ENCODE measurements at regions not wholly inside any gene's neighbourhood (a gene's known extent, or its start where the extent isn't known, plus 50 kb on each side); places are given as distances from the start of the nearest gene placed in this dataset.

DNA sequence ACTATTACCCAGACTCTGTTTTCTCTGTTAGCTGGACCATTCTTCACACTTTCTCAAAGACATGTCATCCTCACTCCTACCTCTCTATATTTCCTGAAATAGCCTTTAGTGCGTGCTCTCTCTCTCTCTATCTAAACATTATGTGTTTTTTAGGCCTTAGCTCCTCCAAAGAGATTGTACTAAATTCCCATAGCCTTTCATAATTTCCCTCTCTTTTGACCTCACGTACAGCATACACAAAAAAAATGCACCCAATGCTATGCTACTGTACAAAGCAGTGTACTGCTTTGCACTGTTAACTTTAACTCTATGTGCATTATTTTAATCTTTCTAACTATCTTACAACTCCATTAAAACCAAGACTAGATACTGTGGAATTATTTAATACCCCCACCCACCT lies 288.4 kb downstream of the DAD1 start:
- TF ChIP-seq, protein P1, sequence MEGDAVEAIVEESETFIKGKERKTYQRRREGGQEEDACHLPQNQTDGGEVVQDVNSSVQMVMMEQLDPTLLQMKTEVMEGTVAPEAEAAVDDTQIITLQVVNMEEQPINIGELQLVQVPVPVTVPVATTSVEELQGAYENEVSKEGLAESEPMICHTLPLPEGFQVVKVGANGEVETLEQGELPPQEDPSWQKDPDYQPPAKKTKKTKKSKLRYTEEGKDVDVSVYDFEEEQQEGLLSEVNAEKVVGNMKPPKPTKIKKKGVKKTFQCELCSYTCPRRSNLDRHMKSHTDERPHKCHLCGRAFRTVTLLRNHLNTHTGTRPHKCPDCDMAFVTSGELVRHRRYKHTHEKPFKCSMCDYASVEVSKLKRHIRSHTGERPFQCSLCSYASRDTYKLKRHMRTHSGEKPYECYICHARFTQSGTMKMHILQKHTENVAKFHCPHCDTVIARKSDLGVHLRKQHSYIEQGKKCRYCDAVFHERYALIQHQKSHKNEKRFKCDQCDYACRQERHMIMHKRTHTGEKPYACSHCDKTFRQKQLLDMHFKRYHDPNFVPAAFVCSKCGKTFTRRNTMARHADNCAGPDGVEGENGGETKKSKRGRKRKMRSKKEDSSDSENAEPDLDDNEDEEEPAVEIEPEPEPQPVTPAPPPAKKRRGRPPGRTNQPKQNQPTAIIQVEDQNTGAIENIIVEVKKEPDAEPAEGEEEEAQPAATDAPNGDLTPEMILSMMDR (IDR thresholded peaks at IDR 0.05) = no peak
- no peak for TF ChIP-seq POLR2A (IDR thresholded peaks at IDR 0.05)
- no peak for TF ChIP-seq POLR2AphosphoS5 (IDR thresholded peaks at IDR 0.05)
